Hepatocyte (in vitro differentiated cells): ENCODE measurements at regions not wholly inside any gene's neighbourhood (a gene's known extent, or its start where the extent isn't known, plus 50 kb on each side); places are given as distances from the start of the nearest gene placed in this dataset.
"Not testable (repeated sequence)": the region's sequence is repeated elsewhere in the genome, so short reads cannot be mapped to it uniquely, and the experiment has no call there.

Source experiments
- DNase-seq: peaks from one replicate; pipeline ENCODE4 v3.0.0-alpha.2; 2016; ENCODE audit warnings: low spot score
- H2AFZ ChIP-seq: fragments of 200-600 bp; sonication (generic); 2 replicates; pipeline ENCODE4 v1.6.0; 2016; ENCODE audit warnings: antibody characterized with exemption, mild to moderate bottlenecking
- H3K27ac ChIP-seq: fragments of 200-600 bp; sonication (generic); 2 replicates; pipeline ENCODE4 v1.5.1; 2016; ENCODE audit warnings: mild to moderate bottlenecking
- H3K27me3 ChIP-seq: fragments of 200-600 bp; sonication (generic); 2 replicates; pipeline ENCODE4 v1.6.1; 2016
- H3K36me3 ChIP-seq: fragments of 200-600 bp; sonication (generic); replicated peaks from 2 replicates; pipeline ENCODE4 v1.5.1; 2016; ENCODE audit warnings: low read depth; ENCODE audit not compliant: insufficient read depth
- H3K4me1 ChIP-seq: fragments of 200-600 bp; sonication (generic); 2 replicates; pipeline ENCODE4 v1.5.1; 2016; ENCODE audit warnings: mild to moderate bottlenecking, moderate library complexity; ENCODE audit not compliant: insufficient read depth
- H3K4me2 ChIP-seq: fragments of 200-600 bp; sonication (generic); 2 replicates; pipeline ENCODE4 v1.6.0; 2016
- H3K4me3 ChIP-seq: fragments of 200-600 bp; sonication (generic); 2 replicates; pipeline ENCODE4 v1.5.1; 2016; ENCODE audit warnings: mild to moderate bottlenecking
- H3K79me2 ChIP-seq: fragments of 200-600 bp; sonication (generic); 2 replicates; pipeline ENCODE4 v1.6.0; 2017; ENCODE audit warnings: mild to moderate bottlenecking
- H3K9me2 ChIP-seq: fragments of 200-600 bp; sonication (generic); replicated peaks from 2 replicates; pipeline ENCODE4 v1.6.0; 2017; ENCODE audit warnings: mild to moderate bottlenecking; ENCODE audit not compliant: insufficient read depth
- H3K9me3 ChIP-seq: fragments of 200-600 bp; sonication (generic); 2 replicates; pipeline ENCODE4 v1.5.1; 2016; ENCODE audit warnings: low read depth, mild to moderate bottlenecking
- H4K20me1 ChIP-seq: fragments of 200-600 bp; sonication (generic); 2 replicates; pipeline ENCODE4 v1.6.0; 2016; ENCODE audit warnings: mild to moderate bottlenecking; ENCODE audit not compliant: insufficient read depth, poor library complexity, severe bottlenecking
- CTCF ChIP-seq: fragments of 200-600 bp; sonication (generic); IDR thresholded peaks from 2 replicates; pipeline ENCODE4 v1.5.1; 2016; ENCODE audit warnings: antibody characterized with exemption, mild to moderate bottlenecking; ENCODE audit not compliant: poor library complexity
- EZH2 ChIP-seq: fragments of 200-600 bp; sonication (generic); IDR thresholded peaks from 2 replicates; pipeline ENCODE4 v1.6.1; 2016; ENCODE audit warnings: antibody characterized with exemption, mild to moderate bottlenecking, borderline replicate concordance
- EZH2phosphoT487 ChIP-seq: fragments of 200-600 bp; sonication (generic); IDR thresholded peaks from one replicate; pipeline ENCODE4 v1.6.1; 2018; ENCODE audit warnings: antibody characterized with exemption, mild to moderate bottlenecking, low read depth, moderate library complexity; ENCODE audit not compliant: unreplicated experiment, severe bottlenecking
- WGBS: methylation state at CpG from one replicate; pipeline ENCODE4 v1.1.6; 2016; ENCODE audit warnings: low lambda C conversion rate; ENCODE audit errors: missing lambda C conversion rate; 5-methylcytosine and 5-hydroxymethylcytosine counted together

DNA sequence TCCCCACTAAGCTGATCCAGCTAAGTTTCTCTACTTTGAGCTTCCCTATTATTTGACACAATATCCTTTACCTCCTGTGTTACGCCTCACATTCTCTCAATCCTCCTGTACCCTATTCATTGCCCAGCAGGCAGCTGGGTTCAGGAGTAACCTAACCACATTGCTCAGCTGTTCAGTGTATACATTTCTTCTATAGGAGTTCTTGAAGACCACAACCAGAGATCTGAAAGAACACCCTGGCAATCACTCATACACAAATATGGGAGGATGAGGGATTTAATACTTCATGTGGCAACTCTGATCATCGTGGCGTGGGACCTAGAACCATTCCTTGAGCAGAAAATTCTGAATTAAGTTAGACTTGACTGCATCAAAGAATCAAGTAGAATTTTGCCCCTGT is 346.8 kb upstream of the ARPP21 start:
- no peak overlapping the region for H3K27ac ChIP-seq
- no peak for TF ChIP-seq EZH2phosphoT487
- no peak for TF ChIP-seq EZH2
- H3K4me3 ChIP-seq: no peak overlapping the region
- no peaks in the 10 kb centered on the region for H3K9me3 ChIP-seq
- H3K4me2 ChIP-seq: no peak overlapping the region
- no peaks in the 10 kb centered on the region for H3K27me3 ChIP-seq
- H2AFZ ChIP-seq: no peak overlapping the region
- H4K20me1 ChIP-seq: no peaks in the 10 kb centered on the region
- no peaks in the 10 kb centered on the region for H3K9me2 ChIP-seq
- no peaks in the 10 kb centered on the region for H3K4me1 ChIP-seq
- H3K79me2 ChIP-seq: no peaks in the 10 kb centered on the region
- WGBS: 90% methylated on average over 3 of the region's 3 CpGs
- H3K36me3 ChIP-seq: no peaks in the 10 kb centered on the region
- no peak for DNase-seq

DNA sequence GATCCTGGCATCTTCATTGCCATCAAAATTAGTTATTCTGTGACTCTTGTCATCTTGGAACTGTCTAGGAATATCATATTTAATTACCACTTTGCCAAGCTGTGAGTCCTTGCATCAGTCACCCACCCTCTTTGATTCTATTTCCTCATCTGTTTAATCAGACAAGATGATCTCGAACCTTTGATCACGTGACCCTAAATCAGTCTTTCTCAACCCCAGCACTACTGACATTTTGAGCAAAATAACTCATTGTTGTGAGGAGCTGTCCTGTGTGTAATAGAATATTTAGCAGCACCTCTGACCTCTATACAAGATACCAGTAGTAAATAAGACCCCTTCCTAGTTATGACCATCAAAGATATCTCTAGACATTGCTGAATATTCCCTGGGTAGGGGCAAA is 343.4 kb upstream of the ARPP21 start:
- no peak overlapping the region for H3K4me3 ChIP-seq
- no peaks in the 10 kb centered on the region for H3K9me3 ChIP-seq
- 82% methylated on average over 2 of the region's 2 CpGs for WGBS
- H2AFZ ChIP-seq: no peak overlapping the region
- H3K4me2 ChIP-seq: no peak overlapping the region
- H3K36me3 ChIP-seq: no peaks in the 10 kb centered on the region
- no peaks in the 10 kb centered on the region for H3K4me1 ChIP-seq
- DNase-seq: no peak
- H3K27ac ChIP-seq: no peak overlapping the region
- no peak for TF ChIP-seq CTCF
- no peak for TF ChIP-seq EZH2phosphoT487
- no peak for TF ChIP-seq EZH2
- H4K20me1 ChIP-seq: no peaks in the 10 kb centered on the region
- H3K79me2 ChIP-seq: no peaks in the 10 kb centered on the region
- H3K27me3 ChIP-seq: no peaks in the 10 kb centered on the region
- H3K9me2 ChIP-seq: no peaks in the 10 kb centered on the region

DNA sequence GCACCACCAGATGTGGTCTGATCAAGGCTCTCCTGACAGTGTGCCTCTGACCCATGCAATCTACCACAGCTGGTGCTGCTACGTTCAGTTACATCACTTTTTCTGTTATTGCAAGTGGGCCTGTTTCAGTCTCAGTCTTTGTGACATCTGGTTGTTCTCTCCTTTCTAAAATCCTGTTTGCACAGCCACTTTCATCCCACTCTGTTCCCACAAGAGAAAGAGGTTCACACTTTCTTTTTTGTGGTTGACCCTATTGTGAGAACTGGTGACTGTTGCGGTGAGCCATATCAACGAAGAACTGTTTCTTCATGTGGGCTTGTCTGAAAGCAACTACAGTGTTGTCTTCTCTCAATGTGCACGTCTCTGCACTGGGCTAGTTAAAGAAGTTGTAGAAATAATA is 342.8 kb upstream of the ARPP21 start:
- 88% methylated on average over 4 of the region's 4 CpGs for WGBS
- Histone ChIP-seq H3K79me2 (no peaks in the 10 kb centered on the region), H3K4me3 (no peak overlapping the region), H3K9me3 (no peaks in the 10 kb centered on the region), H3K9me2 (no peaks in the 10 kb centered on the region), H3K27me3 (no peaks in the 10 kb centered on the region), H3K27ac (no peak overlapping the region), H4K20me1 (no peaks in the 10 kb centered on the region), H3K4me2 (no peak overlapping the region), H2AFZ (no peak overlapping the region), H3K4me1 (no peaks in the 10 kb centered on the region), H3K36me3 (no peaks in the 10 kb centered on the region)
- TF ChIP-seq EZH2phosphoT487 (no peak), CTCF (no peak), EZH2 (no peak)
- DNase-seq: no peak

- H3K27me3 ChIP-seq, H3K79me2 ChIP-seq, H3K4me2 ChIP-seq, DNase-seq, H3K36me3 ChIP-seq, H4K20me1 ChIP-seq, H3K9me3 ChIP-seq, H3K27ac ChIP-seq, H3K9me2 ChIP-seq, H3K4me1 ChIP-seq, H2AFZ ChIP-seq, H3K4me3 ChIP-seq: not testable (repeated sequence)
- WGBS: 79% methylated on average over 2 of the region's 2 CpGs
Observed at GRCh38 chr3:35296944-35297343, 342.4 kb upstream of the ARPP21 start.

GRCh38 chr3:35305406-35305805 is 333.9 kb upstream of the ARPP21 start:
- Histone ChIP-seq H3K27me3 (no peaks in the 10 kb centered on the region), H3K79me2 (no peaks in the 10 kb centered on the region), H3K4me1 (no peaks in the 10 kb centered on the region), H4K20me1 (no peaks in the 10 kb centered on the region), H3K4me3 (no peak overlapping the region), H3K36me3 (no peaks in the 10 kb centered on the region), H3K9me3 (no peaks in the 10 kb centered on the region), H3K27ac (no peak overlapping the region), H3K9me2 (no peaks in the 10 kb centered on the region), H3K4me2 (no peak overlapping the region), H2AFZ (no peak overlapping the region)
- no peak for DNase-seq
- TF ChIP-seq CTCF: no peak
- TF ChIP-seq EZH2phosphoT487: no peak
- no peak for TF ChIP-seq EZH2
- WGBS: 91% methylated on average over 3 of the region's 3 CpGs
